ENCODE measurements at regions not wholly inside any gene's neighbourhood (a gene's known extent, or its start where the extent isn't known, plus 50 kb on each side); places are given as distances from the start of the nearest gene placed in this dataset.
"Not testable (repeated sequence)": the region's sequence is repeated elsewhere in the genome, so short reads cannot be mapped to it uniquely, and the experiment has no call there.

DNA sequence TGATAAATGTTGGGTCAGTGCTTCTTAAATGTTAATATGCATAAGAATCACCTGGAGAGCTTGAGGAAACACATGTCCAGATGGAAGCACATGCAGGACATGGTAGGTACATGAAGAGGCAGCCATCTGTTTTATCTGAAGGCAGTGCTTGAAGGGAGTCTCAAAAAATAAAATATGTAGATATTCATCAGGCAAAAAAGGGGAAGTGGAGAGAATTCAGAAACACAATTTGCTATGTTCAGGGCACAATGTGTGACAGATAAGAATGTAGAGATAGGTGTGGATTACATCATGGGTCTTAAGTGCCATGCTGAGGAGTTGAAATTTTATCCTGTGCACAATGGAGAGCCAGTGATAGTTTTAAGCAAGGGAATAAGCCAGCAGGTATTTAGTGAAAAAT lies 59.6 kb upstream of the CASK start:
- no peak for DNase-seq

DNA sequence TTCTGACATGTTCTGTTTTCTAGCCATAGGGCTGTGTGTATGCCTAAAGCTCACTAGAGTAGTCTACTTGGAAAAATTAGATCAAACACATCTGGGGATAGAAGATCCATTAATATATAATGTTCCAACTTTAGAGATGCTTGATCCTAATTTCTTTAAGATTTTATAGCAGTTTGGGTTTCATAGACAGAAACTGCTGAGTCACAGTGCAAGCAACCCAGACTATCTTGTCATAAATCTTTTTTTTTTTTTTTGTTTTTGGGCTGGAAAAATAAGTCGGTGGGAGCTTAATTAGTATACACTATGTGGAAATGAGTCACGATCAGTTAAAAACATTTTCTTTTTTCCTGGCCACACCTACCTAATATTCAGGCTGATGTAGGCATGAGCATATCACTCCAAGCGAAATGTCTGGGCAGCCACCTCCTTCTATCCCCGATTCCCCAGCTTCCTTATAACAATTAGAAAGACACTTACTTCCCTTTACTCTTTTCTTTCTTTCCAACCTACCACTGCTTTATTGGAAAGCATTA lies 58.2 kb upstream of the CASK start:
- DNase-seq = no peak

DNA sequence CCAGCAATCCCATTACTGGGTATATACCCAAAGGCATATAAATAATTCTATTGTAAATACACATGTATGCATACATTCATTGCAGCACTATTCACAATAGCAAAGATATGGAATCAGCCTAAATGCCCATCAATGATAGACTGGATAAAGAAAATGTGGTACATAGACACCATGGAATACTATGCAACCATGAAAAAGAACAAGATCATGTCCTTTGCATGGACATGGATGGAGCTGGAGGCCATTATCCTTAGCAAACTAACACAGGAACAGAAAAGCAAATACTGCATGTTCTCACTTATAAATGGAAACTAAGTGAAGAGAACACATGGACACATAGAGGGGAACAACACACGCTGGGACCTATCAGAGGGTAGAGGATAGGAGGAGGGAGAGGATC lies 51.3 kb upstream of the CASK start:
- DNase-seq = not testable (repeated sequence)

DNA sequence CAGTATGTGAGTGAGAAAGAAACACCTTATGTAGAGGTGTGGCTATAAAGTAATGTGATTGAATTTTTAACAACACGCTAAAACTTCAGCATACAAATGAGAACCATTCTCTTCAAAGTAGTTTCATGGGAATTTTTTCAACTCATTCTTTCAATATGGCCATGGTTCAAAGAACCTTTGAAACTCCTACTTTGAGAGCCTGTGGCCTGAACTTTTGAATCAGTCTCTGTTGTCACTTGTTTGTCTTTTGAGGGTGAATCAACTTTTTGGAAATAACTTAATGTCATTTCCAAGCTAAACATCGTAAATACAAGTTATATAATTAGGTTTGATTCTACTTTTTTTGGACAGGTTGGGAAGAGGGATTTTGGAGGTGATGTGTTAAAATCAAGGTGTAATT lies 49.9 kb upstream of the CASK start:
- no peak for DNase-seq

Data from muscle of arm (tissue), 1 donor.